Neuronal stem cell (in vitro differentiated cells): ENCODE measurements at regions not wholly inside any gene's neighbourhood (a gene's known extent, or its start where the extent isn't known, plus 50 kb on each side); places are given as distances from the start of the nearest gene placed in this dataset.
A peak's percentile ranks its signal among the peaks of the same experiment; 100 is the strongest.

Experiments
- DNase-seq: peaks from one replicate; pipeline ENCODE4 v3.0.0-alpha.2; 2013; ENCODE audit warnings: low spot score
- H2AFZ ChIP-seq: one replicate; pipeline ENCODE4 v1.6.1; 2013; ENCODE audit warnings: mild to moderate bottlenecking, low read length, inconsistent platforms
- H2AK5ac ChIP-seq: 2 replicates; pipeline ENCODE4 v1.6.1; 2013; ENCODE audit warnings: low read depth, mild to moderate bottlenecking, inconsistent platforms, low read length, moderate library complexity, mixed read lengths
- H2BK120ac ChIP-seq: 2 replicates; pipeline ENCODE4 v1.6.1; 2013; ENCODE audit warnings: low read depth, mild to moderate bottlenecking, inconsistent platforms, low read length, moderate library complexity, mixed read lengths
- H2BK12ac ChIP-seq: one replicate; pipeline ENCODE4 v1.6.1; 2013; ENCODE audit warnings: low read length, inconsistent platforms
- H2BK15ac ChIP-seq: 2 replicates; pipeline ENCODE4 v1.6.1; 2013; ENCODE audit warnings: mild to moderate bottlenecking, low read length, inconsistent platforms, mixed read lengths
- H2BK5ac ChIP-seq: one replicate; pipeline ENCODE4 v1.6.1; 2013; ENCODE audit warnings: inconsistent platforms, mild to moderate bottlenecking, low read length, moderate library complexity
- H3K14ac ChIP-seq: one replicate; pipeline ENCODE4 v1.6.1; 2013; ENCODE audit warnings: low read length, inconsistent platforms
- H3K18ac ChIP-seq: 2 replicates; pipeline ENCODE4 v1.6.1; 2013; ENCODE audit warnings: low read length, inconsistent platforms
- H3K23ac ChIP-seq: 2 replicates; pipeline ENCODE4 v1.6.1; 2013; ENCODE audit warnings: low read depth, mild to moderate bottlenecking, mixed read lengths, low read length, inconsistent platforms; ENCODE audit not compliant: poor library complexity
- H3K27ac ChIP-seq: replicated peaks from 3 replicates; pipeline ENCODE4 v1.5.1; 2013; ENCODE audit warnings: low read length, inconsistent platforms
- H3K27me3 ChIP-seq, 3 experiments: 2 replicates each; pipeline ENCODE4 v1.6.1; 2013; ENCODE audit warnings: low read length in 3 of 3, mild to moderate bottlenecking in 2 of 3, inconsistent platforms in 1 of 3, low read depth in 1 of 3, mixed read lengths in 1 of 3, moderate library complexity in 1 of 3; ENCODE audit not compliant: control insufficient read depth in 3 of 3, insufficient read depth in 3 of 3
- H3K36me3 ChIP-seq, 2 donors: replicated peaks in 1 of 2; 2 replicates each; pipeline ENCODE4 v1.6.1; 2013; ENCODE audit warnings: low read length in 2 of 2; ENCODE audit not compliant: control insufficient read depth in 2 of 2, insufficient read depth in 2 of 2
- H3K4ac ChIP-seq: 2 replicates; pipeline ENCODE4 v1.6.1; 2013; ENCODE audit warnings: inconsistent platforms, mild to moderate bottlenecking, low read length, moderate library complexity
- H3K4me1 ChIP-seq, 2 donors: 1 replicate in 1 of 2; 2 replicates in 1 of 2; pipeline ENCODE4 v1.6.1; 2013; ENCODE audit warnings: low read length in 2 of 2, low read depth in 1 of 2; ENCODE audit not compliant: control insufficient read depth in 2 of 2, insufficient read depth in 1 of 2
- H3K4me2 ChIP-seq: one replicate; pipeline ENCODE4 v1.6.1; 2013; ENCODE audit warnings: mild to moderate bottlenecking, low read length, inconsistent platforms; ENCODE audit not compliant: insufficient read depth, poor library complexity, severe bottlenecking
- H3K4me3 ChIP-seq, 2 donors: 2 replicates each; pipeline ENCODE4 v1.5.1; 2013; ENCODE audit warnings: low read length in 2 of 2, mild to moderate bottlenecking in 2 of 2, inconsistent platforms in 1 of 2, moderate library complexity in 1 of 2
- H3K79me1 ChIP-seq: one replicate; pipeline ENCODE4 v1.6.1; 2013; ENCODE audit warnings: low read depth, mild to moderate bottlenecking, inconsistent platforms, low read length, moderate library complexity
- H3K9ac ChIP-seq: one replicate; pipeline ENCODE4 v1.6.1; 2013; ENCODE audit warnings: mild to moderate bottlenecking, low read depth, low read length, inconsistent platforms; ENCODE audit not compliant: poor library complexity
- H3K9me3 ChIP-seq, 2 donors: replicated peaks in 1 of 2; 2 replicates each; pipeline versions ENCODE3 to v1.6.1; 2013; ENCODE audit warnings: low read length in 2 of 2, mild to moderate bottlenecking in 2 of 2, inconsistent platforms in 1 of 2, low read depth in 1 of 2, mixed read lengths in 1 of 2, moderate library complexity in 1 of 2; ENCODE audit not compliant: control insufficient read depth in 2 of 2, insufficient read depth in 1 of 2
- H4K8ac ChIP-seq: one replicate; pipeline ENCODE4 v1.6.1; 2013; ENCODE audit warnings: low read depth, mild to moderate bottlenecking, inconsistent platforms, low read length, moderate library complexity
- H4K91ac ChIP-seq: one replicate; pipeline ENCODE4 v1.6.1; 2013; ENCODE audit warnings: low read length, low read depth, mild to moderate bottlenecking, inconsistent platforms; ENCODE audit not compliant: poor library complexity
- WGBS, 2 donors: extraction: QIAGEN DNeasy Blood & Tissue Kit; methylation state at CpG; one replicate each; pipeline ENCODE4 v1.1.7; 2013; ENCODE audit warnings: missing lambda C conversion rate in 2 of 2, mixed read lengths in 1 of 2; ENCODE audit not compliant: insufficient read length in 2 of 2, insufficient replicate concordance in 1 of 2; ENCODE audit errors: extremely low coverage in 2 of 2; 5-methylcytosine and 5-hydroxymethylcytosine counted together

DNA sequence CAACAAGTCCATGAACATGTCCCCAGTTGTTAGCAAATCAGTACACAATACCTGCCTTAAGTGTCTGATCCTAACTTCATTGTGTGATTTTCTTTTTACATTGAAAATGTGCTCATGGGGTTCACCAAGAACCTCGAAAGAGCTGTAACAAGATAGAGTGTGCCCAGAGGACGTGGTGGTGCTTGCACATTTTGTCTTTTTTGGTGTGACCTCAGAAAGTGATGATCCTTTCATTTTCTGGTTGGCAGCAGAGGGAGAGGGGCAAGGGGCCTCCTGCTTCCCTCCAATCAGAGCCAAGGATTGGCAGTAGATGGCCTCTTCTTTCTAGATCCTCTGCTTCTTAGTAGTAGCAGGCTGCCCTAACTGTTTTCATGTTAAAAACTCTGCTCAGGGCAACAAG, 176.4 kb downstream of the OPA1 start:
- Histone ChIP-seq H3K4me2 (no peak overlapping the region), H2AFZ (no peak overlapping the region), H3K27ac (no peak overlapping the region), H2BK15ac (no peak overlapping the region), H3K9me3 (peaks cover 2 to 18% of the 10 kb centered on the region in 2 donors), H3K9ac (no peak overlapping the region), H3K4me3 (no peak overlapping the region), H2BK5ac (no peak overlapping the region), H3K4me1 (peaks cover 18 to 35% of the 10 kb centered on the region in 2 donors), H3K23ac (no peak overlapping the region), H2BK120ac (no peak overlapping the region), H3K36me3 (no peaks in the 10 kb centered on the region), H3K4ac (no peak overlapping the region), H3K27me3 (peaks cover 0 to 38% (median 11%) of the 10 kb centered on the region in 3 experiments), H2BK12ac (no peak overlapping the region), H4K8ac (no peak overlapping the region), H3K14ac (no peak overlapping the region), H2AK5ac (no peak overlapping the region), H4K91ac (no peak overlapping the region), H3K18ac (no peak overlapping the region), H3K79me1 (no peaks in the 10 kb centered on the region)
- DNase-seq = no peak
- WGBS, 2 donors = no CpG with 5 or more reads among the region's 2 CpGs

DNA sequence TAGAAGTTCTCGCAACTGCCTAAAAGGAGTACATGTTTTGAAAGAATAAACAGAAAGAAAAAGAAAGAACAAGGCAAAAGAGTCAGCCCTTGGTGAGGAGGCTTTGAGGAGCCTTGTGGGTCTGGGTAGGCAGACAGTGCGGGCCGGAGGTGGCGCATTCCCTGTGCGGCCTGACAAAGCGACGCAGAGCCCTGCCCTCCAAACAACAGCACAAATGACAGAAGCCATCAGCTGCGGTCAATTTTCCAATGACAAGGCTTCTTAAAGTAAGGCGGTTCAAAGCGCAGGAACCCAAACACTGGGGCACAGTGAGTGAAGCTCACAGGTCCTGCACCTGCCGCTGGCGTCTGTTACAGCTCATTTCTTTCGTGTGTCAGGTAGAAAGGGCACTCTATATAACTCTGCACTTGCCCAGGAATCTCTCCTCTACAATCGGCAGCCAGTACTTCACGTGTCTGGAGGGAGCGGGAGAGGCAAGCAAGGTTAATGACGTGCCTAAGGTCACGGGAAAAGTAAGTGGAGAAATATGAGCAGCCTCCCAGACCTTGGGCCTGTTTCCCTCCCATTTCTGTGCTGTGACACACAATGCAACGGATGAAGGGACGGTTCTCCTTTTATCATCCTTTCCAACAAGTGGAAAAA, 178.1 kb downstream of the OPA1 start:
- H2AK5ac ChIP-seq = peak overlapping the region; percentile 73
- H2BK15ac ChIP-seq = no peak overlapping the region
- no peaks in the 10 kb centered on the region for H3K36me3 ChIP-seq
- no peak overlapping the region for H4K8ac ChIP-seq
- no peak overlapping the region for H3K4me3 ChIP-seq
- H2BK120ac ChIP-seq = peak overlapping the region; percentile 14
- H3K4me2 ChIP-seq = no peak overlapping the region
- no peak overlapping the region for H3K9ac ChIP-seq
- no peak overlapping the region for H3K4ac ChIP-seq
- H3K18ac ChIP-seq = peak overlapping the region; percentile 54
- H2BK12ac ChIP-seq = no peak overlapping the region
- DNase-seq = no peak
- peak overlapping the region; percentile 14 for H3K14ac ChIP-seq
- peaks cover 26 to 51% of the 10 kb centered on the region in 2 donors for H3K4me1 ChIP-seq
- no CpG with 5 or more reads among the region's 20 CpGs for WGBS, 2 donors
- peaks cover 0 to 42% (median 11%) of the 10 kb centered on the region in 3 experiments for H3K27me3 ChIP-seq
- peaks cover 0 to 6% of the 10 kb centered on the region in 2 donors for H3K9me3 ChIP-seq
- H2AFZ ChIP-seq = no peak overlapping the region
- no peak overlapping the region for H3K23ac ChIP-seq
- no peaks in the 10 kb centered on the region for H3K79me1 ChIP-seq
- no peak overlapping the region for H2BK5ac ChIP-seq
- no peak overlapping the region for H4K91ac ChIP-seq
- no peak overlapping the region for H3K27ac ChIP-seq

DNA sequence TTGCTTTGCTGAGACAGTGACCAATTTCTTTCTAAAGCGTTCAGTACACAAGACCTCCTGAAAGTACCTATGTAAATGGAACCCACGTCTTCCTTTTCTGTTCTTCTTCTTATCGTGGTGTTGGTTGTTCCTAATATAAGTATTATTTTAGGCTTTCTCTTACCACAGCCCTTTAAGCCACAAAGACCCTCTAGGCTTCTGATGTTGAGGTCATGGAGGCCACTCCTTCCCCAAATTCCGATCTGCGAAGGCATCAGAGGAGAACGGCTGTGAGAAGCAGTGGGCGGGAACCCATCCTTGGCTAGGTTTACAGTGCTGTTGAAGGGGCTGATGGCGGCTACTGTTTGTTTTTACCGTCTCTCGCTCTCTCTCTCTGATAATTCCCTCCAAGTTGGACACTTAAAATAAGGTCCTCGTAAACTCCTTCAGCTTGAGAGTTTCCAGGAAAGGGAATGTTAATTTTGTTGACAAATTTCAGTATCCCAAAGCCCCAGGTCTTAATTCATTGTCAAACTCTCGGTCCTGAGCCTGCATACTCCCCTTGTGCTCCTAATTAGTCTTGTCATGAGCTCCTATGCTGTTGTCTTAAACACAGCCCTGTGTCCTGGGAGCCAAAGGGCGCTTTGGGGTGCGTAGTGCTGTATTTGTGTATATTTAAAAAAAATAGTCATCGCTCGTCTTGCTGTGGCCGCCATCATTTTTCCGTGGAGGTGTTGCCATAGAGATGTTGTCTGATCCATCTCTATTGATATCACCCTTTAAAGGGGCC, 178.8 kb downstream of the OPA1 start:
- WGBS, 2 donors = no CpG with 5 or more reads among the region's 18 CpGs
- H3K4me2 ChIP-seq = peak overlapping the region; percentile 13
- H3K9ac ChIP-seq = no peak overlapping the region
- H4K8ac ChIP-seq = no peak overlapping the region
- no peak overlapping the region for H2BK5ac ChIP-seq
- H2BK12ac ChIP-seq = no peak overlapping the region
- peak overlapping the region; percentile 11 for H3K27ac ChIP-seq
- no peak overlapping the region for H2BK15ac ChIP-seq
- H2BK120ac ChIP-seq = no peak overlapping the region
- peak overlapping the region; percentile 14 for H3K14ac ChIP-seq
- DNase-seq = peak; percentile 29
- no peak overlapping the region for H3K23ac ChIP-seq
- no peak overlapping the region for H3K4ac ChIP-seq
- H3K79me1 ChIP-seq = no peaks in the 10 kb centered on the region
- H3K4me3 ChIP-seq = no peak overlapping the region
- H3K36me3 ChIP-seq = no peaks in the 10 kb centered on the region
- peaks cover 0 to 41% (median 11%) of the 10 kb centered on the region in 3 experiments for H3K27me3 ChIP-seq
- H2AFZ ChIP-seq = no peak overlapping the region
- H2AK5ac ChIP-seq = no peak overlapping the region
- H3K9me3 ChIP-seq = peaks cover 0 to 6% of the 10 kb centered on the region in 2 donors
- H3K4me1 ChIP-seq = peaks cover 28 to 58% of the 10 kb centered on the region in 2 donors
- H4K91ac ChIP-seq = no peak overlapping the region
- H3K18ac ChIP-seq = no peak overlapping the region

DNA sequence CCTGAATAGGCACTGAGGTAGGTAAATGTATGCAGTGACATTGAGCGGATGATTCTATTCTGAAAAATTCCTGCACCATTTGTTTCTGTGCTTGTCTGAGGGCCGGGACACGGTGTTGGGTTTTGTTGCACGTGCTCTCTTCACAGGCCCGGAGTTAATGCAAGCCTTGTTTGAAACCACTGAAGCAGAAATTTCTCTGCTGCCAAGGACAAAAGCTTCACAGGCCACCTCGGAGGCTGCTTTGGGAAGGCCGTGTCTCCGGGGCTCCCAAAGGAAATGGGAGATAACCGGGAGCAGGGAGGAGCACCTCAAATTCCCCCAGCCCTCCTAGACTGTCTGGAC, 179.4 kb downstream of the OPA1 start:
- H2BK120ac ChIP-seq = no peak overlapping the region
- H3K14ac ChIP-seq = no peak overlapping the region
- no peak overlapping the region for H3K9ac ChIP-seq
- no peak overlapping the region for H3K4me3 ChIP-seq
- H2AFZ ChIP-seq = no peak overlapping the region
- H4K8ac ChIP-seq = no peak overlapping the region
- H3K36me3 ChIP-seq = no peaks in the 10 kb centered on the region
- no CpG with 5 or more reads among the region's 9 CpGs for whole genome bisulfite sequencing, 2 donors
- no peak overlapping the region for H2BK15ac ChIP-seq
- H2BK5ac ChIP-seq = no peak overlapping the region
- H3K23ac ChIP-seq = no peak overlapping the region
- peaks cover 0 to 6% of the 10 kb centered on the region in 2 donors for H3K9me3 ChIP-seq
- no peak overlapping the region for H3K4me2 ChIP-seq
- H3K4ac ChIP-seq = no peak overlapping the region
- H3K27me3 ChIP-seq = peaks cover 0 to 40% (median 11%) of the 10 kb centered on the region in 3 experiments
- no peak overlapping the region for H2AK5ac ChIP-seq
- no peak overlapping the region for H2BK12ac ChIP-seq
- H3K27ac ChIP-seq = no peak overlapping the region
- no peaks in the 10 kb centered on the region for H3K79me1 ChIP-seq
- peak; percentile 90 for DNase-seq
- H3K18ac ChIP-seq = no peak overlapping the region
- peaks cover 32 to 64% of the 10 kb centered on the region in 2 donors for H3K4me1 ChIP-seq
- no peak overlapping the region for H4K91ac ChIP-seq
